NT2/D1 (cell line): ENCODE measurements at regions not wholly inside any gene's neighbourhood (a gene's known extent, or its start where the extent isn't known, plus 50 kb on each side); places are given as distances from the start of the nearest gene placed in this dataset.

Experiments used
- DNase-seq: peaks from one replicate; pipeline ENCODE4 v3.0.0-alpha.2; 2011; ENCODE audit warnings: low read depth, low spot score
- H3K27me3 ChIP-seq: 2 replicates; pipeline ENCODE4 v1.6.0; 2011; ENCODE audit warnings: mild to moderate bottlenecking; ENCODE audit not compliant: insufficient read length, insufficient read depth
- H3K36me3 ChIP-seq: 2 replicates; pipeline ENCODE4 v1.6.1; 2011; ENCODE audit warnings: mild to moderate bottlenecking, low read length, mixed read lengths; ENCODE audit not compliant: insufficient read depth, insufficient read length
- H3K4me1 ChIP-seq: 2 replicates; pipeline ENCODE4 v1.5.1; 2011; ENCODE audit not compliant: insufficient read depth, insufficient read length
- H3K4me3 ChIP-seq: 2 replicates; pipeline ENCODE4 v1.5.1; 2011; ENCODE audit warnings: low read depth; ENCODE audit not compliant: insufficient read length
- H3K9ac ChIP-seq: 2 replicates; pipeline ENCODE4 v1.6.0; 2011; ENCODE audit warnings: low read depth; ENCODE audit not compliant: insufficient read length
- H3K9me3 ChIP-seq: 2 replicates; pipeline ENCODE4 v1.5.1; 2011; ENCODE audit warnings: mild to moderate bottlenecking, low read length; ENCODE audit not compliant: insufficient read depth
- SUZ12 ChIP-seq: IDR thresholded peaks from 2 replicates; pipeline ENCODE4 v1.6.1; 2011; ENCODE audit not compliant: insufficient read length, insufficient read depth; ENCODE audit errors: extremely low read depth
- YY1 ChIP-seq: IDR thresholded peaks from 2 replicates; pipeline ENCODE4 v1.6.1; 2011; ENCODE audit not compliant: insufficient read length, insufficient read depth
- ZNF274 ChIP-seq: IDR thresholded peaks from 2 replicates; pipeline ENCODE4 v1.6.1; 2011; ENCODE audit warnings: mild to moderate bottlenecking, low read depth, low read length

DNA sequence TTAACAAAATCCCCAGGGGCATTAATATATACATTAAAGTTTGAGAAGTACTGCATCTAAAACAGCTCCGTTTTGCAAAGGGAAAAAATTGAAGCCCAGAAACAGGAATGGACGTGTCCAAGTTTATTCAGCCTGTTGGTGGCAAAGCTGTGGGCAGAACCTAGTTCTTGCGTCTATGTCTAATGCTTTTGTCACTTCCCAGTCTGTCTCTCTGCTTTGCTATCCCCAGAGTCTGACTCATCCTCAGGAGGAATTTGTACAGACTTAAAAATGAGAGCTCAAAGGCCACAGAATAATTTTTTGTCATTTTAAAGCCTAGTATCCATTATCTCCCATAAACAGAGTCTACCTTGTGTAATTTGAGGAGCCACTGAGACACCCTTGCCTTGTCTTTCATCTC, 330.9 kb upstream of the GRIA1 start:
- Histone ChIP-seq H3K4me3 (no peak overlapping the region), H3K9ac (no peak overlapping the region), H3K27me3 (no peaks in the 10 kb centered on the region), H3K4me1 (no peaks in the 10 kb centered on the region), H3K36me3 (no peaks in the 10 kb centered on the region), H3K9me3 (no peaks in the 10 kb centered on the region)
- TF ChIP-seq YY1 (no peak), SUZ12 (no peak), ZNF274 (no peak)
- DNase-seq = no peak

DNA sequence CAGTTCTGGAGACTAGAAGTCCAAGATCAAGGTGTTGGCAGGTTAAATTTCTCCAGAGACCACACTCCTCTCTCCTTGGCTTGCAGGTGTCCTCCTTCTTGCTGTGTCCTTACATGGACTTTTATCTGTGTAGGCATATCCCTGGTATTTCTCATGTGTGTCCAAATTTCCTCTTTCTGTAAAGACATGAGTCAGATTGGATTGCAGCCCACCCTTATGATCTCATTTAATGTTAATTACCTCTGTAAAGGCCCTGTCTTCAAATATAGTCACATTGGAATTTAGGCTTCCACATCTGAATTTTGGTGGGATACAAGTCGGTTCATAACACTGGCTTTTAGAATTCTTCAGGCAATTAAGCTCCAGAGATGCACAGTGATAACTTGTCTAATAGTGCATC, 322.2 kb upstream of the GRIA1 start:
- H3K27me3 ChIP-seq = no peaks in the 10 kb centered on the region
- no peaks in the 10 kb centered on the region for H3K36me3 ChIP-seq
- H3K9ac ChIP-seq = no peak overlapping the region
- TF ChIP-seq YY1 (no peak), ZNF274 (no peak), SUZ12 (no peak)
- H3K9me3 ChIP-seq = no peaks in the 10 kb centered on the region
- H3K4me1 ChIP-seq = no peaks in the 10 kb centered on the region
- H3K4me3 ChIP-seq = no peak overlapping the region
- DNase-seq = no peak

DNA sequence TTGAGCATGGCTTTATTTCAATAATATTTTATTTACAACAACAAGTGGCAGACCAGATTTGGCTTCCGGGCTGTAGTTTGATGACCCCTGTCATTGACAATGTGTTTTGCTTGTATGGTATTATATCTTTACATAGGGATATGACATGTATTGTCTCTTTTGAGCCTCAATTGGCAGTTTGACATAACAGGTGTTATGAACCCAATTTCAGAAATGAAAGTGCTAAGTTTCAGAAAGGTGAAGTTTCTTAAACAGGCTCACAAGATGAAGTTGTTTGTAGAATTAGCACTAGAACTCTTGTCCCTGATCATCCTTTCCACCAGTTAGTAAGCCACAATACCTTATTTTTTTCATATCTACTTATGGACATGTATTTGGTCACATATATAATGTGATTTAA, 303.0 kb upstream of the GRIA1 start:
- no peak for DNase-seq
- no peaks in the 10 kb centered on the region for H3K4me1 ChIP-seq
- no peak overlapping the region for H3K4me3 ChIP-seq
- no peak for TF ChIP-seq YY1
- TF ChIP-seq SUZ12 = no peak
- TF ChIP-seq ZNF274 = no peak
- H3K9ac ChIP-seq = no peak overlapping the region
- H3K36me3 ChIP-seq = no peaks in the 10 kb centered on the region
- H3K9me3 ChIP-seq = no peaks in the 10 kb centered on the region
- H3K27me3 ChIP-seq = no peaks in the 10 kb centered on the region

DNA sequence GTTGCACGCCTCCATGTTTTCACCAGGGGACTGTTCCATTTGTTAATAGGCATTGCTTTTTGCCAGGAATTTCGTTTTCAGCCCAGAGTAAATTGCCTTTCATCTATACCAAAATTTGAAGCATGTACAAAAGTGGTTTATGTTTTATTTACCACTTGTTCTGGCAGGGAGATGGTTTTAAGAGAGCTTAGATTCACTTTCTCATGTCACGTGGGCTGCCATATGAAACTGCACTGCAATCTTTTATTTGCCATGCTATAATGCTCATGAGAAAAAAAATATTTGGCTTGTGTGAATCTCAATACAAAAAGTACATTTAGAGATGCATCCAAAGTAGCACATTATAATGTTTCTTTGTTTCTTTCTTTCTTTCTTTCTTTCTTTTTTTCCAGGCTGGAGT, 284.1 kb upstream of the GRIA1 start:
- Histone ChIP-seq H3K9me3 (no peaks in the 10 kb centered on the region), H3K27me3 (no peaks in the 10 kb centered on the region), H3K4me3 (no peak overlapping the region), H3K4me1 (no peaks in the 10 kb centered on the region), H3K9ac (no peak overlapping the region), H3K36me3 (no peaks in the 10 kb centered on the region)
- no peak for TF ChIP-seq ZNF274
- no peak for TF ChIP-seq SUZ12
- no peak for TF ChIP-seq YY1
- no peak for DNase-seq

DNA sequence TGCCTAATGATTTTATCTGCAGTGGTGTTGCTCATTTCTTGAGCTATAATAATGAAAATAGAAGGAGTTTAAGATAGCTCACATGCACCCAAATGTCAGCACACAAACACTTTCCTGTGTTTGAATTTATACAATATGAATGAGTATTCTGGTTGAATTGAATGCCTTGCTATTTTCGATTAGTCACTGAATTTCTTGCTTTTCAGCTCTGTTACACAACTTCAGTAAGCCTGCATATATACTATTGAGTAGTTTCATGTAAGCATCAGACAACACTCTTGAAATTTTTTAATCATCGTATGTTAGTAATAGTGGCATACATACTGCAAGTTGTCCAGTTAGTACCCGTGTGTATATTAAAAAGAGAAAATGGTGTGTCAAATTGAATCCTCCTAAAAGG, 281.5 kb upstream of the GRIA1 start:
- H3K9ac ChIP-seq = no peak overlapping the region
- TF ChIP-seq ZNF274 = no peak
- no peak for TF ChIP-seq SUZ12
- TF ChIP-seq YY1 = no peak
- H3K4me1 ChIP-seq = no peaks in the 10 kb centered on the region
- no peaks in the 10 kb centered on the region for H3K36me3 ChIP-seq
- no peak overlapping the region for H3K4me3 ChIP-seq
- H3K9me3 ChIP-seq = no peaks in the 10 kb centered on the region
- DNase-seq = no peak
- no peaks in the 10 kb centered on the region for H3K27me3 ChIP-seq

DNA sequence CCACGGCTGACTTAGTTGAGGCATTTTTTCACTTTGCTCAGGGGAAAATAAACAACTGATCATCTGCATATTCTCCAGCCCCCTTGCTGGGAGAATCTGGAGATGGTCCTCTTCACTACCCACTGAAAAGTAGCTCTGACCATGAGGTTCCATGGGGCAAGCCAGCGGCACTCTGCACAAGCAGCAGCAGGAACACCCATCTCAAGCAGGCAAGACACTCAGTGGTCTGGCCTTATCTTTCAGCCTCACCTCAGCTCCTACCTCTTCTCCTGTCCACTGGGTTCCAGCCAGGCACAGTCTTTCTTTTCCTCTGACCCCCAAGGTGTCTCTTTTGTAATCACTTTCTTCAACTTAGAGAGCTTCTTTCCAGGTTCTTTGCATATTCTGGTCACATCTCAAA, 280.8 kb upstream of the GRIA1 start:
- Histone ChIP-seq H3K9me3 (no peaks in the 10 kb centered on the region), H3K36me3 (no peaks in the 10 kb centered on the region), H3K4me1 (no peaks in the 10 kb centered on the region), H3K27me3 (no peaks in the 10 kb centered on the region), H3K4me3 (no peak overlapping the region), H3K9ac (no peak overlapping the region)
- TF ChIP-seq SUZ12 (no peak), YY1 (no peak), ZNF274 (no peak)
- DNase-seq = no peak

DNA sequence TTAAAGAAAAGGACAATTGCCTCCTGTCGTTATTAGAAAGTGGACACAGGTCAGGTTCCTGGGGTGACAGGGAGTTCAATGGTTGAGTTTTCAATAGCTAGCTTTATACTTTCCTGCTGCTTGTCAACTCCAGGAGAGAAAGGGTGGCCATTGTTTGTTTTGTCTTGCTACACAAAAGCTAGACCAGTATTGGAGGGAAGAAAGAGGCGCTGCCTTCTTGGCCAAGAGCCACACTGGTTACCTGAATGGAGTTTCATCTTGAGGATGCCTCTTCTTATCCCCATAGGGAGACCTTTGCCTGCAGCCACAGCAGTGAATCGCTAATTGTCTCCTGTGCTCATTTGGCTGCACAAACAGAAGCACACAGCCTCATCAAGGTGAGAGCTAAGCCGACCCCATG, 279.4 kb upstream of the GRIA1 start:
- Histone ChIP-seq H3K9me3 (no peaks in the 10 kb centered on the region), H3K36me3 (no peaks in the 10 kb centered on the region), H3K27me3 (no peaks in the 10 kb centered on the region), H3K4me1 (no peaks in the 10 kb centered on the region), H3K9ac (no peak overlapping the region), H3K4me3 (no peak overlapping the region)
- no peak for DNase-seq
- no peak for TF ChIP-seq ZNF274
- no peak for TF ChIP-seq YY1
- TF ChIP-seq SUZ12 = no peak

DNA sequence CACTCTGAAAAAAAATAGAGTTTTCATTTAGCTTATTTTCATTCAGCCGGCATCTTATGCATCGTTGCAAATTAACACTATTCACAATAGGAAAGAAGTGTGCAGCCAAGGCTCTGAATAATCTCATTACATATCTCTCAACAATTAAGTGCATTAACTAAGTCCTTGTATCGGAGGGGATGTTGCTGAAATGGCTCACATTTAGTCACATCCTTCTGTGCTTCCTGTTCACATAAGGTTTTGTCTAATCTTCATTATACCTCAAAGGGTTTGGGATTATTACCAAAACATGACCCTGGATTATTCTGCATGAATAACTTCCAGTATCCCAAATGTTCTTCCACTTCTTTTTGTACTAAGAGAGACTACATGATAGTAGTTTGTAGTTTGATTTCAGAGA, 278.0 kb upstream of the GRIA1 start:
- Histone ChIP-seq H3K36me3 (no peaks in the 10 kb centered on the region), H3K9me3 (no peaks in the 10 kb centered on the region), H3K4me1 (no peaks in the 10 kb centered on the region), H3K27me3 (no peaks in the 10 kb centered on the region), H3K9ac (no peak overlapping the region), H3K4me3 (no peak overlapping the region)
- TF ChIP-seq ZNF274 (no peak), YY1 (no peak), SUZ12 (no peak)
- DNase-seq = no peak
